Left renal cortex interstitium (tissue), 4 donors: ENCODE measurements at regions not wholly inside any gene's neighbourhood (a gene's known extent, or its start where the extent isn't known, plus 50 kb on each side); places are given as distances from the start of the nearest gene placed in this dataset.
"Not testable (repeated sequence)": the region's sequence is repeated elsewhere in the genome, so short reads cannot be mapped to it uniquely, and the experiment has no call there.

Experiments used
- DNase-seq, 4 donors: peaks; one replicate each; pipeline ENCODE4 v3.0.0-alpha.2; 2013; ENCODE audit warnings: low read depth in 4 of 4, low spot score in 2 of 4, missing footprints in 1 of 4

- DNase-seq: not testable (repeated sequence)
These were observed 53.5 kb upstream of the JADE2 start for GRCh38 chr5:134471858-134472449.

DNA sequence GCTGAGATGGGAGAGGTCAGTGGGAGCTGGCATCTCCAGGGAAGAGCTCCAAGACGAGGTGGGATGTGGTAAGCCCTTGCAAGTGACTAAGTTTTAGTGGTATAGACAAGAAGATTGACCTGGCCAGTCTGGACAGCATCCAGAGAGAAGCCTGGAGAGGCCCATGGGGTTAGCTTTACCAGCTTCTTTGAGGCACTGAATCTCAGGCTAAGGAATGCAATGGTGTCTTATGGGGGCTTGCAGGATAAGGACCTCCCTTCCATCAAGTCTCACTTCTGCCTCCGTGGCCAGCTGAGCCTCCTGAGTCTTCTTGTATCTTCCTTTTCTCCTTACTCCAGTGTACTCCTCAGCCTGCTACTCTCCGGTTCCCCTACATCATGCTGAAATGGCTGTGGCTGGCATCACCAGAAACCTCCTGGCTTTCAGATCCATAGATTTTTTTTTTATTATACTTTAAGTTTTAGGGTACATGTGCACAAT, 56.5 kb upstream of the JADE2 start:
- DNase-seq: no peak

- no peak for DNase-seq
These were observed 55.5 kb upstream of the CDKN2AIPNL start for GRCh38 chr5:134467231-134467630.

- DNase-seq: peak in 1 of 4 donors; percentile 42
These were observed 54.8 kb upstream of the CDKN2AIPNL start for GRCh38 chr5:134466241-134467069.

DNA sequence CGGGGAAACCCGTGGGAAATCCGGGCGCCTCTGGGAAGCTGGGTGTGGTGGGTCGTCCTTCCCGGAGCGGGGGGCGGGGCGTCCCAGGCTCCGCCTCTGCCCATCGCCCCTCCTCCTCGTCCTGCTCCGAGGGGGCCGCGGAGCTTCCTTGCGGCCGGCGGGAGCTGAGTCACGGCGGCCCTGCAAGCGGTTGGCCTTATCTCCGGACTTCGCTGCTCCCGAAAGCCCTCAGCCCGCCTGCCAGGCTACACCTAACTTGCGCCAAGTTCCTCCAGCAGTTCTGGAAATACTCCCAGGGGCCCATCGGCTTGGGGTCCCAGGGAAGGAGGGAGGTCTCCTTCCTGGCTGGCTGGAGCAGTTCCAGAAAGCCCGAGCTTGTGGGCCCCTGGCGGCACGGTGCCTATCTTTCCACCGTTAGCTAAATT, 54.1 kb upstream of the CDKN2AIPNL start:
- no peak for DNase-seq

- no peak for DNase-seq
These were observed 53.5 kb upstream of the CDKN2AIPNL start for GRCh38 chr5:134464988-134465815.

GRCh38 chr5:134463991-134464760, 52.5 kb upstream of the CDKN2AIPNL start:
- DNase-seq: no peak

GRCh38 chr5:134463176-134463720, 51.6 kb upstream of the CDKN2AIPNL start:
- DNase-seq: no peak

- no peak for DNase-seq
These were observed 51.1 kb upstream of the CDKN2AIPNL start for GRCh38 chr5:134462761-134463160.

GRCh38 chr5:134462047-134462575, 50.4 kb upstream of the CDKN2AIPNL start:
- DNase-seq: no peak
